ENCODE measurements at regions not wholly inside any gene's neighbourhood (a gene's known extent, or its start where the extent isn't known, plus 50 kb on each side); places are given as distances from the start of the nearest gene placed in this dataset.
"Not testable (repeated sequence)": the region's sequence is repeated elsewhere in the genome, so short reads cannot be mapped to it uniquely, and the experiment has no call there.

DNA sequence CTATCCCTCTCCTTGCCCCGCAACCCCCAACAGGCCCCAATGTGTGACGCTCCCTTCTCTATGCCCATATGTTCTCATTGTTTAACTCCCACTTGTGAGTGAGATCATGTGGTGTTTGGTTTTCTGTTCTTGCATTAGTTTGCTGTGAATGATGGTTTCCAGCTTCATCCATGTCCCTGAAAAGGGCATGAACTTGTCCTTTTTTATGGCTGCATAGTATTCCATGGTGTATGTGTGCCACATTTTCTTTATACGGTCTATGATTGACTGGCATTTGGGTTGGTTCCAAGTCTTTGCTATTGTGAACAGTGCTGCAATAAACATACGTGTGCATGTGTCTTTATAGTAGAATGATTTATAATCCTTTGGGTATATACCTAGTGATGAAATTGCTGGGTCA is 807.6 kb downstream of the ANKRD7 start:
- TF ChIP-seq, protein P1, sequence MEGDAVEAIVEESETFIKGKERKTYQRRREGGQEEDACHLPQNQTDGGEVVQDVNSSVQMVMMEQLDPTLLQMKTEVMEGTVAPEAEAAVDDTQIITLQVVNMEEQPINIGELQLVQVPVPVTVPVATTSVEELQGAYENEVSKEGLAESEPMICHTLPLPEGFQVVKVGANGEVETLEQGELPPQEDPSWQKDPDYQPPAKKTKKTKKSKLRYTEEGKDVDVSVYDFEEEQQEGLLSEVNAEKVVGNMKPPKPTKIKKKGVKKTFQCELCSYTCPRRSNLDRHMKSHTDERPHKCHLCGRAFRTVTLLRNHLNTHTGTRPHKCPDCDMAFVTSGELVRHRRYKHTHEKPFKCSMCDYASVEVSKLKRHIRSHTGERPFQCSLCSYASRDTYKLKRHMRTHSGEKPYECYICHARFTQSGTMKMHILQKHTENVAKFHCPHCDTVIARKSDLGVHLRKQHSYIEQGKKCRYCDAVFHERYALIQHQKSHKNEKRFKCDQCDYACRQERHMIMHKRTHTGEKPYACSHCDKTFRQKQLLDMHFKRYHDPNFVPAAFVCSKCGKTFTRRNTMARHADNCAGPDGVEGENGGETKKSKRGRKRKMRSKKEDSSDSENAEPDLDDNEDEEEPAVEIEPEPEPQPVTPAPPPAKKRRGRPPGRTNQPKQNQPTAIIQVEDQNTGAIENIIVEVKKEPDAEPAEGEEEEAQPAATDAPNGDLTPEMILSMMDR (IDR thresholded peaks at IDR 0.05; ENCODE audit: insufficient read depth, low read length, poor library complexity, severe bottlenecking), result not testable (repeated sequence)
- TF ChIP-seq EZH2phosphoT487 (conservative IDR thresholded peaks at IDR 0.05; ENCODE audit: low read length), result not testable (repeated sequence)
